Mesothelial cell of epicardium (in vitro differentiated cells): ENCODE measurements at regions not wholly inside any gene's neighbourhood (a gene's known extent, or its start where the extent isn't known, plus 50 kb on each side); places are given as distances from the start of the nearest gene placed in this dataset.

Experiments used
- DNase-seq, 2 experiments: peaks; one replicate each; pipeline ENCODE4 v3.0.0; 2021; ENCODE audit warnings: low spot score in 2 of 2; ENCODE audit not compliant: unreplicated experiment in 2 of 2
- H3K27ac Mint-ChIP-seq: 2 replicates; pipeline ENCODE4 v1.8.0; 2021; ENCODE audit warnings: mixed read lengths
- H3K27me3 Mint-ChIP-seq: 2 replicates; pipeline ENCODE4 v1.8.0; 2021; ENCODE audit warnings: low read depth, mixed read lengths
- H3K36me3 Mint-ChIP-seq: 2 replicates; pipeline ENCODE4 v1.8.0; 2021; ENCODE audit warnings: mixed read lengths
- H3K4me1 Mint-ChIP-seq: 2 replicates; pipeline ENCODE4 v1.8.0; 2021; ENCODE audit warnings: mixed read lengths
- H3K4me3 Mint-ChIP-seq: 2 replicates; pipeline ENCODE4 v1.8.0; 2021; ENCODE audit warnings: mild to moderate bottlenecking, moderate library complexity, mixed read lengths
- H3K9me3 Mint-ChIP-seq: 2 replicates; pipeline ENCODE4 v1.8.0; 2021; ENCODE audit warnings: mixed read lengths
- TF ChIP-seq, protein P1 (sequence below): fragments of 200-600 bp; sonication (generic); IDR thresholded peaks from one replicate; pipeline ENCODE4 v1.5.0; 2021; ENCODE audit warnings: antibody characterized with exemption; ENCODE audit not compliant: unreplicated experiment

DNA sequence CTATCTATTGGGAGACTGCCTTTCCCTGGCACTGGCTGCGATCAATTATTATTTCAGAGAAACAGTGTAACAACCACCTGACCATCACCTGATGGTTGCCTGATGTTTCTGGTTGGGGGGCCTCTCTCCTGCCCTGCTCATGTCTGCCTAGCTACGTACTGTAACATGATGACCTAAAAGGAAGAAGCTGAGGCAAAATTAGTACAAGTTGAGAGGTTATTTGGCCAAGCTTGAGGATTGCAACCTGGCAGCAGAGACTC lies 58.3 kb downstream of the OLFML3 start:
- no peaks in the 10 kb centered on the region for H3K9me3 Mint-ChIP-seq
- no peak for DNase-seq
- H3K36me3 Mint-ChIP-seq = no peaks in the 10 kb centered on the region
- TF ChIP-seq, protein P1, sequence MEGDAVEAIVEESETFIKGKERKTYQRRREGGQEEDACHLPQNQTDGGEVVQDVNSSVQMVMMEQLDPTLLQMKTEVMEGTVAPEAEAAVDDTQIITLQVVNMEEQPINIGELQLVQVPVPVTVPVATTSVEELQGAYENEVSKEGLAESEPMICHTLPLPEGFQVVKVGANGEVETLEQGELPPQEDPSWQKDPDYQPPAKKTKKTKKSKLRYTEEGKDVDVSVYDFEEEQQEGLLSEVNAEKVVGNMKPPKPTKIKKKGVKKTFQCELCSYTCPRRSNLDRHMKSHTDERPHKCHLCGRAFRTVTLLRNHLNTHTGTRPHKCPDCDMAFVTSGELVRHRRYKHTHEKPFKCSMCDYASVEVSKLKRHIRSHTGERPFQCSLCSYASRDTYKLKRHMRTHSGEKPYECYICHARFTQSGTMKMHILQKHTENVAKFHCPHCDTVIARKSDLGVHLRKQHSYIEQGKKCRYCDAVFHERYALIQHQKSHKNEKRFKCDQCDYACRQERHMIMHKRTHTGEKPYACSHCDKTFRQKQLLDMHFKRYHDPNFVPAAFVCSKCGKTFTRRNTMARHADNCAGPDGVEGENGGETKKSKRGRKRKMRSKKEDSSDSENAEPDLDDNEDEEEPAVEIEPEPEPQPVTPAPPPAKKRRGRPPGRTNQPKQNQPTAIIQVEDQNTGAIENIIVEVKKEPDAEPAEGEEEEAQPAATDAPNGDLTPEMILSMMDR = no peak
- no peak overlapping the region for H3K4me3 Mint-ChIP-seq
- no peak overlapping the region for H3K27ac Mint-ChIP-seq
- no peaks in the 10 kb centered on the region for H3K27me3 Mint-ChIP-seq
- H3K4me1 Mint-ChIP-seq = no peaks in the 10 kb centered on the region

DNA sequence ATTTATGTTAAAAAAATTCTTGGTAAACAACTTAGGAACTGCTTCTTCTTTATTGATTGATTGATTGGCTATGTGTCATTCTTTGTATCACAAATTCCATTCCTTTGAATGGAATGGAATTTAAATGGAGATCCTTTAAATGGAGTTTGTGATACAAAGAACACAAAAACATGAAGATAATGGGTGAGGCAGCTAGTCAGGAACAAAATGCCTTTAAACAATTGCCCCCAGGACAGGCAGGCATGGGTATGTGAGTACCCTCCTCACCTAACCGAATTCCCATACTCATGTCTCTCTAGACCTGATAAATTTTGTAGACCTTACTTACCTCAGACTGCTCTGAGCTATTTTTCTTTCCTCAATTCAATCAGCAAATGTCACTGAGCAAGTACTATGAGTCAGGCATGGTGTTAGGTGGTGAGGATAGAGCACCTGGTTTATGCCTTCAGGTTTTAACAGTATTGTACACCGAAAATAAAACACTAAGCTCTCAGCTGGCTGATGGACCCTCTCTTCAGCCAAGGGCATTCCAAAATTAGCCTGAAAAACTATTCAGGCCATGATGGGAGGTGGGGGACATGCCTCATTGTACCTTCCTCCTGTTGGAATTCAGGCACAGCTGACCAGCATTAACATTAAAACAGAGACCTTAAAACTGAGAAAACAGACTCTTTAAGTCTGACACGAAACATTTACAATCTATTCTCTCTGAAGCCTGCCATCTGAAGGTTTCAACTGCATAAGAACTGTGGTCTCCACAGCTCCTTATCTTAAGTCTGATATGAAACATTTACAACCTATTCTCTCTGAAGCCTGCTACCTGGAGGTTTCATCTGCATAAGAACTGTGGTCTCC lies 58.9 kb downstream of the OLFML3 start:
- H3K4me1 Mint-ChIP-seq = no peaks in the 10 kb centered on the region
- TF ChIP-seq, protein P1 = no peak
- no peak overlapping the region for H3K27ac Mint-ChIP-seq
- no peaks in the 10 kb centered on the region for H3K9me3 Mint-ChIP-seq
- no peaks in the 10 kb centered on the region for H3K36me3 Mint-ChIP-seq
- DNase-seq = no peak
- H3K27me3 Mint-ChIP-seq = no peaks in the 10 kb centered on the region
- no peak overlapping the region for H3K4me3 Mint-ChIP-seq
